GM12878 (cell line): ENCODE measurements at regions not wholly inside any gene's neighbourhood (a gene's known extent, or its start where the extent isn't known, plus 50 kb on each side); places are given as distances from the start of the nearest gene placed in this dataset.

Experiments
- EZH2 ChIP-seq: IDR thresholded peaks from 2 replicates; pipeline ENCODE4 v1.6.1; 2012; ENCODE audit warnings: low read depth, mild to moderate bottlenecking, control low read depth, inconsistent platforms, low read length, borderline replicate concordance; ENCODE audit not compliant: control insufficient read depth
- FOXM1 ChIP-seq: IDR thresholded peaks from 2 replicates; pipeline ENCODE4 v1.6.1; 2012; ENCODE audit warnings: low read depth, mild to moderate bottlenecking, inconsistent platforms, low read length, moderate library complexity
- JUND ChIP-seq: IDR thresholded peaks from 2 replicates; pipeline ENCODE4 v1.6.1; 2012; ENCODE audit warnings: low read depth, mild to moderate bottlenecking, low read length, improper control_type of control experiment, moderate library complexity
- POLR2AphosphoS5 ChIP-seq: IDR thresholded peaks from 2 replicates; pipeline ENCODE4 v1.6.1; 2011; ENCODE audit warnings: mild to moderate bottlenecking, low read length, inconsistent platforms
- TF ChIP-seq, protein P1 (sequence below), 3 experiments: IDR thresholded peaks in 2 of 3; conservative IDR thresholded peaks in 1 of 3; 2 replicates each; pipeline ENCODE4 v1.5.1; 2011; ENCODE audit warnings: low read depth in 3 of 3, low read length in 3 of 3, mild to moderate bottlenecking in 3 of 3, control low read depth in 2 of 3, moderate library complexity in 2 of 3, inconsistent platforms in 1 of 3, mixed read lengths in 1 of 3; ENCODE audit not compliant: control insufficient read depth in 2 of 3, insufficient read depth in 1 of 3; ENCODE audit errors: extremely low read depth in 1 of 3
- TF ChIP-seq, protein P2 (sequence below): fragments of 450-650 bp; IDR thresholded peaks from 2 replicates; pipeline ENCODE4 v1.6.1; 2017; ENCODE audit warnings: antibody characterized with exemption, mild to moderate bottlenecking, moderate library complexity
- TF ChIP-seq, protein P3 (sequence below): fragments of 450-650 bp; IDR thresholded peaks from 2 replicates; pipeline ENCODE4 v1.6.1; 2016; ENCODE audit warnings: mild to moderate bottlenecking, moderate library complexity, borderline replicate concordance

DNA sequence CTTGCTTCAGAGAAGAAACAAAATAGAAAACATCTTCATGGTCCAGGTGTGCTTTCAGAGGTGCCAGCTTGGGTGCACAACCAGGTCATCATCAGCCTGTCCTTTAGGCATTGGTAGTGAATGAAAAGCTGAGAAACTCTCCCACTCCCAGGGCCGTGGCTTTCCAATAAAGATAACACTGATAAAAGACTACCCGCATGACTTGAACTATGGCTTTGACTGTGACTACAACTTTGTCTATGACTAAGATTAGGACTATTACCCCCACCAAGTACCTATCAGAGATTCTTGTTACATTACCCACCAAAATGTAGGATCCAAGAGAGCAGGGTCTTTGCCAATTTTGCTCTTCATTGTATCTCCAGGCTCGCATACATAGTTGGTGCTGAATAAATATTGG lies 115.2 kb downstream of the EDEM1 start:
- TF ChIP-seq JUND (no peak), EZH2 (no peak), FOXM1 (no peak), POLR2AphosphoS5 (no peak)
- TF ChIP-seq, protein P1, sequence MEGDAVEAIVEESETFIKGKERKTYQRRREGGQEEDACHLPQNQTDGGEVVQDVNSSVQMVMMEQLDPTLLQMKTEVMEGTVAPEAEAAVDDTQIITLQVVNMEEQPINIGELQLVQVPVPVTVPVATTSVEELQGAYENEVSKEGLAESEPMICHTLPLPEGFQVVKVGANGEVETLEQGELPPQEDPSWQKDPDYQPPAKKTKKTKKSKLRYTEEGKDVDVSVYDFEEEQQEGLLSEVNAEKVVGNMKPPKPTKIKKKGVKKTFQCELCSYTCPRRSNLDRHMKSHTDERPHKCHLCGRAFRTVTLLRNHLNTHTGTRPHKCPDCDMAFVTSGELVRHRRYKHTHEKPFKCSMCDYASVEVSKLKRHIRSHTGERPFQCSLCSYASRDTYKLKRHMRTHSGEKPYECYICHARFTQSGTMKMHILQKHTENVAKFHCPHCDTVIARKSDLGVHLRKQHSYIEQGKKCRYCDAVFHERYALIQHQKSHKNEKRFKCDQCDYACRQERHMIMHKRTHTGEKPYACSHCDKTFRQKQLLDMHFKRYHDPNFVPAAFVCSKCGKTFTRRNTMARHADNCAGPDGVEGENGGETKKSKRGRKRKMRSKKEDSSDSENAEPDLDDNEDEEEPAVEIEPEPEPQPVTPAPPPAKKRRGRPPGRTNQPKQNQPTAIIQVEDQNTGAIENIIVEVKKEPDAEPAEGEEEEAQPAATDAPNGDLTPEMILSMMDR (IDR thresholded peaks at IDR 0.05 in 2 of 3, conservative IDR thresholded peaks at IDR 0.05 in 1 of 3; ENCODE audit: control insufficient read depth in 2 of 3, extremely low read depth in 1 of 3, insufficient read depth in 1 of 3, low read depth in 3 of 3, low read length in 3 of 3) = no peak
- TF ChIP-seq, protein P2, sequence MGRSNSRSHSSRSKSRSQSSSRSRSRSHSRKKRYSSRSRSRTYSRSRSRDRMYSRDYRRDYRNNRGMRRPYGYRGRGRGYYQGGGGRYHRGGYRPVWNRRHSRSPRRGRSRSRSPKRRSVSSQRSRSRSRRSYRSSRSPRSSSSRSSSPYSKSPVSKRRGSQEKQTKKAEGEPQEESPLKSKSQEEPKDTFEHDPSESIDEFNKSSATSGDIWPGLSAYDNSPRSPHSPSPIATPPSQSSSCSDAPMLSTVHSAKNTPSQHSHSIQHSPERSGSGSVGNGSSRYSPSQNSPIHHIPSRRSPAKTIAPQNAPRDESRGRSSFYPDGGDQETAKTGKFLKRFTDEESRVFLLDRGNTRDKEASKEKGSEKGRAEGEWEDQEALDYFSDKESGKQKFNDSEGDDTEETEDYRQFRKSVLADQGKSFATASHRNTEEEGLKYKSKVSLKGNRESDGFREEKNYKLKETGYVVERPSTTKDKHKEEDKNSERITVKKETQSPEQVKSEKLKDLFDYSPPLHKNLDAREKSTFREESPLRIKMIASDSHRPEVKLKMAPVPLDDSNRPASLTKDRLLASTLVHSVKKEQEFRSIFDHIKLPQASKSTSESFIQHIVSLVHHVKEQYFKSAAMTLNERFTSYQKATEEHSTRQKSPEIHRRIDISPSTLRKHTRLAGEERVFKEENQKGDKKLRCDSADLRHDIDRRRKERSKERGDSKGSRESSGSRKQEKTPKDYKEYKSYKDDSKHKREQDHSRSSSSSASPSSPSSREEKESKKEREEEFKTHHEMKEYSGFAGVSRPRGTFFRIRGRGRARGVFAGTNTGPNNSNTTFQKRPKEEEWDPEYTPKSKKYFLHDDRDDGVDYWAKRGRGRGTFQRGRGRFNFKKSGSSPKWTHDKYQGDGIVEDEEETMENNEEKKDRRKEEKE = no peak
- TF ChIP-seq, protein P3, sequence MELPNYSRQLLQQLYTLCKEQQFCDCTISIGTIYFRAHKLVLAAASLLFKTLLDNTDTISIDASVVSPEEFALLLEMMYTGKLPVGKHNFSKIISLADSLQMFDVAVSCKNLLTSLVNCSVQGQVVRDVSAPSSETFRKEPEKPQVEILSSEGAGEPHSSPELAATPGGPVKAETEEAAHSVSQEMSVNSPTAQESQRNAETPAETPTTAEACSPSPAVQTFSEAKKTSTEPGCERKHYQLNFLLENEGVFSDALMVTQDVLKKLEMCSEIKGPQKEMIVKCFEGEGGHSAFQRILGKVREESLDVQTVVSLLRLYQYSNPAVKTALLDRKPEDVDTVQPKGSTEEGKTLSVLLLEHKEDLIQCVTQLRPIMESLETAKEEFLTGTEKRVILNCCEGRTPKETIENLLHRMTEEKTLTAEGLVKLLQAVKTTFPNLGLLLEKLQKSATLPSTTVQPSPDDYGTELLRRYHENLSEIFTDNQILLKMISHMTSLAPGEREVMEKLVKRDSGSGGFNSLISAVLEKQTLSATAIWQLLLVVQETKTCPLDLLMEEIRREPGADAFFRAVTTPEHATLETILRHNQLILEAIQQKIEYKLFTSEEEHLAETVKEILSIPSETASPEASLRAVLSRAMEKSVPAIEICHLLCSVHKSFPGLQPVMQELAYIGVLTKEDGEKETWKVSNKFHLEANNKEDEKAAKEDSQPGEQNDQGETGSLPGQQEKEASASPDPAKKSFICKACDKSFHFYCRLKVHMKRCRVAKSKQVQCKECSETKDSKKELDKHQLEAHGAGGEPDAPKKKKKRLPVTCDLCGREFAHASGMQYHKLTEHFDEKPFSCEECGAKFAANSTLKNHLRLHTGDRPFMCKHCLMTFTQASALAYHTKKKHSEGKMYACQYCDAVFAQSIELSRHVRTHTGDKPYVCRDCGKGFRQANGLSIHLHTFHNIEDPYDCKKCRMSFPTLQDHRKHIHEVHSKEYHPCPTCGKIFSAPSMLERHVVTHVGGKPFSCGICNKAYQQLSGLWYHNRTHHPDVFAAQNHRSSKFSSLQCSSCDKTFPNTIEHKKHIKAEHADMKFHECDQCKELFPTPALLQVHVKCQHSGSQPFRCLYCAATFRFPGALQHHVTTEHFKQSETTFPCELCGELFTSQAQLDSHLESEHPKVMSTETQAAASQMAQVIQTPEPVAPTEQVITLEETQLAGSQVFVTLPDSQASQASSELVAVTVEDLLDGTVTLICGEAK = no peak
